Tibial nerve (tissue), 4 donors: ENCODE measurements at regions not wholly inside any gene's neighbourhood (a gene's known extent, or its start where the extent isn't known, plus 50 kb on each side); places are given as distances from the start of the nearest gene placed in this dataset.

Experiments used
- DNase-seq, 2 donors: peaks; one replicate each; pipeline ENCODE4 v3.0.0-alpha.2; 2019; ENCODE audit warnings: low spot score in 2 of 2
- H3K27ac ChIP-seq, 4 donors: fragments of 200-600 bp; sonication (generic) in 3 of 4; one replicate each; pipeline ENCODE4 v1.5.1; 2017 to 2019; ENCODE audit warnings: mild to moderate bottlenecking in 1 of 4
- H3K27me3 ChIP-seq, 2 donors: fragments of 200-600 bp; sonication (generic) in 1 of 2; one replicate each; pipeline versions ENCODE4 v1.5.1 to v1.6.0; 2017 to 2019
- H3K36me3 ChIP-seq, 3 donors: fragments of 200-600 bp; sonication (generic); one replicate each; pipeline ENCODE4 v1.5.1; 2018 to 2019
- H3K4me1 ChIP-seq, 4 donors: fragments of 200-600 bp; sonication (generic) in 3 of 4; one replicate each; pipeline ENCODE4 v1.5.1; 2017 to 2019
- H3K4me3 ChIP-seq, 4 donors: fragments of 200-600 bp; sonication (generic) in 3 of 4; one replicate each; pipeline ENCODE4 v1.5.1; 2017 to 2019; ENCODE audit warnings: mild to moderate bottlenecking in 1 of 4, moderate library complexity in 1 of 4
- H3K9me3 ChIP-seq, 4 donors: fragments of 200-600 bp; sonication (generic) in 3 of 4; one replicate each; pipeline ENCODE4 v1.5.1; 2017 to 2019
- CTCF ChIP-seq, 5 experiments: fragments of 200-600 bp in 3 of 5; fragments of 450-650 bp in 2 of 5; sonication (generic) in 3 of 5; IDR thresholded peaks; one replicate each; pipeline ENCODE4 v1.5.1; 2016 to 2019; ENCODE audit warnings: antibody characterized with exemption in 5 of 5, mild to moderate bottlenecking in 3 of 5, moderate library complexity in 2 of 5
- EP300 ChIP-seq, 2 donors: sonication (generic); formaldehyde crosslinking; IDR thresholded peaks; one replicate each; pipeline ENCODE4 v1.6.1; 2017; ENCODE audit warnings: antibody characterized with exemption in 2 of 2, mild to moderate bottlenecking in 1 of 2
- POLR2A ChIP-seq, 2 donors: fragments of 450-650 bp; IDR thresholded peaks; one replicate each; pipeline ENCODE4 v1.6.1; 2017; ENCODE audit warnings: antibody characterized with exemption in 2 of 2, mild to moderate bottlenecking in 2 of 2, moderate library complexity in 2 of 2
- WGBS, 2 donors: methylation state at CpG; one replicate each; pipeline ENCODE4 v1.1.5; 2018; 5-methylcytosine and 5-hydroxymethylcytosine counted together

DNA sequence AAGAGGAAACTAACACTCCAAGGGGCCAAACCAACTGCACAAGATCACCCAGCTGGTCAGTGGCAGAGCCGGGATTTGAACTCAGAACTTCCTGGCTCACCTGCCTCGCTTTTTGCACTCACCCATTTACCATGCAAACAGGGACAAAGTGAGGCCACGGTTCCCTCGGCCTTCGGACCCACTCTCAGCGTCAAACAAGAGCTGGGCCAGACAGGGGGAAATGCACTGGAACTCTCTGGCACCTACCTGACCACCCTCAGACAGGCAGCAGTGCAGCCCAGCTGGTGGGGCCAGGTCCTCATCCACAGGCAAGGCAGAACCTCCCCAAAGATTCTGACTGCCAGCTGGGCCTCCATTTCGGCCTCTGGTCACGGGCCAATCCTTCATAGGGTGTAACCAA lies 93.7 kb upstream of the SRSF6 start:
- Histone ChIP-seq H3K36me3 (no peaks in the 10 kb centered on the region), H3K4me1 (no peaks in the 10 kb centered on the region), H3K9me3 (no peaks in the 10 kb centered on the region), H3K4me3 (no peak overlapping the region), H3K27ac (no peak overlapping the region), H3K27me3 (no peaks in the 10 kb centered on the region)
- WGBS, 2 donors: 85 to 88% methylated on average over 8 of the region's 8 CpGs
- DNase-seq: no peak
- TF ChIP-seq CTCF (IDR thresholded peaks at IDR 0.05) (no peak), EP300 (IDR thresholded peaks at IDR 0.05) (no peak), POLR2A (IDR thresholded peaks at IDR 0.05) (no peak)

GRCh38 chr20:43363506-43363905 lies 94.2 kb upstream of the SRSF6 start:
- no peaks in the 10 kb centered on the region for H3K36me3 ChIP-seq
- no peak overlapping the region for H3K27ac ChIP-seq
- WGBS, 2 donors: 72 to 75% methylated on average over 13 of the region's 13 CpGs
- no peaks in the 10 kb centered on the region for H3K9me3 ChIP-seq
- no peak overlapping the region for H3K4me3 ChIP-seq
- no peaks in the 10 kb centered on the region for H3K27me3 ChIP-seq
- H3K4me1 ChIP-seq: no peaks in the 10 kb centered on the region
- no peak for TF ChIP-seq EP300 (IDR thresholded peaks at IDR 0.05)
- no peak for TF ChIP-seq POLR2A (IDR thresholded peaks at IDR 0.05)
- no peak for TF ChIP-seq CTCF (IDR thresholded peaks at IDR 0.05)
- DNase-seq: no peak

- Histone ChIP-seq H3K4me1 (no peaks in the 10 kb centered on the region), H3K4me3 (no peak overlapping the region), H3K36me3 (no peaks in the 10 kb centered on the region), H3K27ac (no peak overlapping the region), H3K9me3 (no peaks in the 10 kb centered on the region), H3K27me3 (no peaks in the 10 kb centered on the region)
- no peak for DNase-seq
- no peak for TF ChIP-seq EP300 (IDR thresholded peaks at IDR 0.05)
- no peak for TF ChIP-seq CTCF (IDR thresholded peaks at IDR 0.05)
- TF ChIP-seq POLR2A (IDR thresholded peaks at IDR 0.05): no peak
- WGBS, 2 donors: 79 to 85% methylated on average over 4 of the region's 4 CpGs
Measured at GRCh38 chr20:43361526-43361925, 96.2 kb upstream of the SRSF6 start.

DNA sequence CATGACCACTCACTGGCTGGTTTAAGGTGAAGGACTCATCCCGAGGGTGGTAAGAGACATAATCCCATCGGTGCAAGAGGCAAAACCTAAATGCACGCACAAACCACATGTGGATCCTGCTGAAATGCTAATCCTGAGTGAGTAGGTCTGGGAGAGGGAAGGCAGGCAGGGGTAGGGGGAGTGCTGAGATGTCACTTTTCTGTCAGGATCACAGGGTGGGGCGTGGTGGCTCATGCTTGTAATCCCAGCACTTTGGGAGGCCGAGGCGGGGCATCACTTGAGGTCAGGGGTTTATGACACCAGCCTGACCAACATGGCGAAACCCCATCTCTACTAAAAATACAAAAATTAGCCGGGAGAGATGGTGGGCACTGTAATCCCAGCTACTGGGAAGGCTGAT lies 97.7 kb upstream of the SRSF6 start:
- TF ChIP-seq EP300 (IDR thresholded peaks at IDR 0.05) (no peak), POLR2A (IDR thresholded peaks at IDR 0.05) (no peak), CTCF (IDR thresholded peaks at IDR 0.05) (no peak)
- no peaks in the 10 kb centered on the region for H3K27me3 ChIP-seq
- no peak for DNase-seq
- H3K27ac ChIP-seq: no peak overlapping the region
- no peaks in the 10 kb centered on the region for H3K9me3 ChIP-seq
- H3K4me1 ChIP-seq: no peaks in the 10 kb centered on the region
- 83 to 88% methylated on average over 8 of the region's 8 CpGs for WGBS, 2 donors
- no peak overlapping the region for H3K4me3 ChIP-seq
- no peaks in the 10 kb centered on the region for H3K36me3 ChIP-seq

GRCh38 chr20:43358811-43359210 lies 98.9 kb upstream of the SRSF6 start:
- H3K9me3 ChIP-seq: no peaks in the 10 kb centered on the region
- no peak for DNase-seq
- TF ChIP-seq EP300 (IDR thresholded peaks at IDR 0.05) (no peak), CTCF (IDR thresholded peaks at IDR 0.05) (no peak), POLR2A (IDR thresholded peaks at IDR 0.05) (no peak)
- no peak overlapping the region for H3K27ac ChIP-seq
- H3K36me3 ChIP-seq: no peaks in the 10 kb centered on the region
- H3K27me3 ChIP-seq: no peaks in the 10 kb centered on the region
- WGBS, 2 donors: 84 to 91% methylated on average over 2 of the region's 2 CpGs
- H3K4me1 ChIP-seq: no peaks in the 10 kb centered on the region
- no peak overlapping the region for H3K4me3 ChIP-seq
